ENCODE measurements at regions not wholly inside any gene's neighbourhood (a gene's known extent, or its start where the extent isn't known, plus 50 kb on each side); places are given as distances from the start of the nearest gene placed in this dataset.

GRCh38 chr2:157160111-157160510 lies 97.4 kb upstream of the GALNT5 start:
- no peak for TF ChIP-seq CTCF (IDR thresholded peaks at IDR 0.05)
- TF ChIP-seq ZFX (IDR thresholded peaks at IDR 0.05; ENCODE audit: borderline replicate concordance): no peak
- no peak overlapping the region for H3K27ac ChIP-seq

- TF ChIP-seq CTCF (IDR thresholded peaks at IDR 0.05) (no peak), ZFX (IDR thresholded peaks at IDR 0.05; ENCODE audit: borderline replicate concordance) (no peak)
- no peak overlapping the region for H3K27ac ChIP-seq
Measured at GRCh38 chr2:157164370-157164769, 93.1 kb upstream of the GALNT5 start.

- no peak for TF ChIP-seq CTCF (IDR thresholded peaks at IDR 0.05)
- H3K27ac ChIP-seq: no peak overlapping the region
Measured at GRCh38 chr2:157164891-157165290, 92.6 kb upstream of the GALNT5 start.

- TF ChIP-seq ZFX (IDR thresholded peaks at IDR 0.05; ENCODE audit: borderline replicate concordance): no peak
- no peak for TF ChIP-seq CTCF (IDR thresholded peaks at IDR 0.05)
- no peak overlapping the region for H3K27ac ChIP-seq
Measured at GRCh38 chr2:157168501-157168900, 89.0 kb upstream of the GALNT5 start.

- TF ChIP-seq CTCF (IDR thresholded peaks at IDR 0.05) (no peak), ZFX (IDR thresholded peaks at IDR 0.05; ENCODE audit: borderline replicate concordance) (no peak)
- no peak overlapping the region for H3K27ac ChIP-seq
Measured at GRCh38 chr2:157169889-157170288, 87.6 kb upstream of the GALNT5 start.

- no peak overlapping the region for H3K27ac ChIP-seq
- TF ChIP-seq CTCF (IDR thresholded peaks at IDR 0.05) (no peak), ZFX (IDR thresholded peaks at IDR 0.05; ENCODE audit: borderline replicate concordance) (no peak)
Measured at GRCh38 chr2:157170299-157170698, 87.2 kb upstream of the GALNT5 start.

- H3K27ac ChIP-seq: no peak overlapping the region
- TF ChIP-seq ZFX (IDR thresholded peaks at IDR 0.05; ENCODE audit: borderline replicate concordance): no peak
- TF ChIP-seq CTCF (IDR thresholded peaks at IDR 0.05): no peak
Measured at GRCh38 chr2:157172239-157172638, 85.3 kb upstream of the GALNT5 start.

All from 22Rv1 (cell line).